DMS 273 (cell line): ENCODE measurements at regions not wholly inside any gene's neighbourhood (a gene's known extent, or its start where the extent isn't known, plus 50 kb on each side); places are given as distances from the start of the nearest gene placed in this dataset.

Source experiments
- DNase-seq: peaks from one replicate; lab custom pipeline; 2025; ENCODE audit not compliant: unreplicated experiment; lab: John Stamatoyannopoulos, UW

DNA sequence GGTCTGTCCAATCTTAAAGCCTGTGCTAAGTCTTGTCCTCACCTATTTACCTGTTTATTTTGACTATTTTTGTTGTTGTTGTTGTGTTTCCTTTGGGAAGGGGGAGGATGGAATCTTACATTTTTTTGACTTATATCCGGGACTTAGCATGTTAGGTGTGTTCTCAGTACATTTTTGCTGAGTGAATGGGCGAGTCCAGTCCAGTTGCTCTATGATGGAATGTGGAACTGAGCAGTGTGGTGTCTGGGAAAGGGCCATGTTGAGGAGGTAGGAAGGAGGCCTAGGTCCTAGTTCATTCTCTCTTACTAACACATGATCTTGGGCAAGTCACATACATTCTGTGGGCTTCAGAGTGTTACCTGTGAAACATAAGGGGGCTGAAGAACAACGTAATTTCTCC lies 80.9 kb upstream of the SLC38A2 start:
- DNase-seq: no peak

- no peak for DNase-seq
These were observed 80.2 kb upstream of the SLC38A2 start for GRCh38 chr12:46452776-46453175.

GRCh38 chr12:46452061-46452615 lies 79.6 kb upstream of the SLC38A2 start:
- DNase-seq: no peak

DNA sequence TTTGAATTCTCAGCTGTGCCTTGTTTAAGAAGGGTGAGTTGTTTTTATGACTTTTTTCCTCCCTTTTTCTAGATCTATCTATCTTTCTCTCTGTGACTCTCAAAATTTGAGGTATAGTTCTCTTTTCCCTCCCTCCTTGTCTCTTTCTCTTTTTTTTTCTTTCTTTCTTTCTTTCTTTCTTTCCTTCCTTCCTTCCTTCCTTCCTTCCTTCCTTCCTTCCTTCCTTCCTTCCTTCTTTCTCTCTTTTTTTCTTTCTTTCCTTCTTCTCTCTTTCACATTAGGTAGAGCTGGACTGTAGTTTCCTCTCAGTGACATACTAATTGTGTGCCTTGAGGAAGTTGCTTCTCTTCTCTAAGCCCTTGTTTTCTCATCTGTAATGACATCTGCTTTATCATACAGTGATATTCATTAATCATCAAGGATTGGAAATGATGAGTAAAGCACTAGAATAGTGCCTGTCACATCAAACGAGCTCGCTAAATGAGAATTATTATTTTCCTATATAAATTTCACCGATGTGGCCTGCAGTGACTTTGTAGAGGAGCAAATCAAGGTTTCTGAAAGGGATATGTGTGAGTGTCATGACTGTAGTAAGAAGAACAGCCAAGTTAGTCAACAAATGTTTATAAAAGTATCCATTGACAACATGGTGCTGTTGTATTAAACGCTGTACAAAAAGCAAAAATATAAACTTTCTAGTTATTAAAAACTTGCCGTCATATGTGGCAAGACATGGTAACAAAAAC lies 78.9 kb upstream of the SLC38A2 start:
- no peak for DNase-seq

DNA sequence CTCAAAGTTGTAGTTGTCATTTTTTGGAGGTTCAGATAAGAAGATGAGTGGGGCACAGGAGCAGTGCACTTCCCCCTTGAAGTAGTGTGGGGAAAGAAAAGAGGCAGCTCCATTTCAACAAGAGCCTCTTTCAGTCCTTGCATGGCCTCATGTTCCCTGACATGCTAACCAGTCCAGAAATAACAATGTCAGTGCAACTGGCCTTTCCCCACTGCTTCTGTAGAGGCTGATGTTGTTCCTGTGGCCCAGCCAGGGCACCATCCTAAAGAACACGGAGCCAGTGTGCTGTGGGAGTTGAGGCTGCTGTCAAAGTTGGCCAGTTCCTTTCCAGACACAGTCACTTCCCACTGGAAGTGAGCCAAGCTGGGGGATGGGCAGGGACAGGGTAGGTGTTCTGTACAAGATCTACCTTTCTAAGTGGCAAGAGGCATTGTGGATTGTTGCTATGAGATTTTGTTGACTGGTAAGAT lies 77.7 kb upstream of the SLC38A2 start:
- no peak for DNase-seq

- no peak for DNase-seq
These were observed 77.3 kb upstream of the SLC38A2 start for GRCh38 chr12:46449856-46450255.

DNA sequence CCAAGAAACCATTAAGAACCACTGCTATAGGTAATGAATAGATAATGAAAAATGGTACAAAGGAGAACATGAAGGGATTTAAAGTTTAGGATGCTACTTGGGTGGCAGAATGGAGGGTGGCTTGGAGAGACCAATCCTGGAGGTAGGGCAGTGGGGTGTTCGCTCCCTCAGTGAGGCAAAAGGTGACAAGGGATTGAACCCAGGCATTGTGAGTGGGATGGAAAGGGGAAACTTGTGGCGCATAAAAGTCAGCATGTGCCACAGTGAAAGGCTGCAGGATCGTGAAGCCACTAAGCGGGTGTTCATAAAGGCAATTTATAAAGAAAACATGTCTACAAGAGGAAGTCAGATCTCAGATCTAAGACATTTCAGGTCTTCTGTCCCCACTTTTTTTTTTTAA lies 76.7 kb upstream of the SLC38A2 start:
- no peak for DNase-seq

- DNase-seq: no peak
These were observed 74.1 kb upstream of the SLC38A2 start for GRCh38 chr12:46446645-46447044.

DNA sequence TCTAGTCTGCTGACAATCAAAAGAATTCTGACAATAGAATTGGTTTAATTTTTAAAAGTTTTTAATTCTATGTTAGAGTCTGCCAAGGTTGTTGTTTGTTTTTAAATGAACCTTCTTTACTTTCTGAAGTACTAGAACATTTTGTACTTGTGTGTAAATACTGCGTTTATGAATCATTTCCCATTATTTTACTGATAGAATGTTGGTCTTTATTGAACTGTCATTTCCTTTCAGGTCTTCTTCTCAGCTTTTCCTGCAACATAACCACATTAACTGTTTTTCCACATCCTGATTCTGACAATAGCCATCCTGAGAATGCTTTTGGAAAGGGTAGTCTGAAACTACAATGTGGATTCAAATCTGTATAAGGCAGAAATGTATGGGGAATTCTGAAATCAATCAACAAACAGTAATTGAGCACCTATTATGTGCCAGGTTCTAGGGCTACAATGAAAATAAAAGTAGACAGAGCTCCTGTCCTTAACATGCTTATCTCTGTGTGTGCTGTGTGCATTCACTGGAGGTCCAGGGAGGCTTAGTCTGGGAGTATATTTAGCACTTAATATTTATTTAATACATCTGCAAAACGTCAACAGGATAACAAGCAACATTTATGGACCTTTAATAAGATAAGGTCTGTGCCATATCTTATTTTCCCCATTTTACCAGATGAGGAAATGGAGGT lies 73.1 kb upstream of the SLC38A2 start:
- no peak for DNase-seq

DNA sequence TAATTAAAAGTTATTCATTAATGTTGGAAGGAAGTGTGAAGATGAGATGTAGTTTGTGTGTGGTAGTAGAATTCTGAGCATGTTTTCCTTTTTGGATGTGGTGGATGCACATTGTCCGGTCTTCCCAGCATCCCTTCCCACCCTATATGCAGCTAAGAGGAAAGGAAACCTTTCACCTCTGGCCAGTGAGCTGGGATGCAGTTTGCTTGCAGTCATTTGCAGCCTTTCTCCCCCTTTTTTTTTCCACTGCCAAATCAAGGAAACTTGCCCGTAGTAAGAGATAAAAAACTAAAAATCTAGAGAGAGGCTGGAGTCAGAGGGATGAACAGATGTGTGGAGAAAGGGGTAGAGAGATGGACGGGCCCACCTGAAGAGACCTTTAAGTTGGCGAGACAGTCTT lies 72.5 kb upstream of the SLC38A2 start:
- no peak for DNase-seq

- DNase-seq: no peak
These were observed 71.2 kb upstream of the SLC38A2 start for GRCh38 chr12:46443594-46444263.

- no peak for DNase-seq
These were observed 70.2 kb upstream of the SLC38A2 start for GRCh38 chr12:46442738-46443137.

GRCh38 chr12:46442239-46442638 lies 69.7 kb upstream of the SLC38A2 start:
- no peak for DNase-seq

GRCh38 chr12:46439793-46440511 lies 67.4 kb upstream of the SLC38A2 start:
- DNase-seq: no peak

DNA sequence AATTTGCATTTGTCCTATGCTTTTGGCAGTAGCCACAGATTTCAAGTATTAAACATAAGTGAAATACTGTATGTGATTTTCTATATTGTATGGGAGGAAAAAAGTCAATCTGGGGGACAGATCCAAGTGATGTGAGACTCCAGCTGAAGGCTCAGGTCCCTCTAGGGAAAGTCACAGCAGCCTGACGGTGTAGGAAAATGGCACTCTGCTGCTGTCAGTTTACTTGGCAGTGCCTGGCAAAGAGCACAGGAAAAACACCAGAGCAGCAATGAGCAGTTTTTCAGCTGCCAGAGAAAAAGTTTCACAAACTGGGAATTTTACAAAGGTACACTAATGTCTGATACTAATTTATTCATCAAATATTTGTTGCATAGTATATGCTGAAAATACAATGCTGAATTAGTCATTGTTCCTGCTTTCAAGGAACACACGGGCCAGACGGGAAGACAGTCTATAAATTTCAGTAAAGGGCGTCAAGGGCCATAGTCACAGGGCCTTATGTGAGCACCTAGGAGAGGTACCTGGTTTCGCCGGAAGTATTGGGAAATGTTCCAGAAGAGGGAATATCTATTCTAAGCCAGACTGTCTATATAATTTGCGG lies 66.2 kb upstream of the SLC38A2 start:
- DNase-seq: no peak

- DNase-seq: no peak
These were observed 65.7 kb upstream of the SLC38A2 start for GRCh38 chr12:46438256-46438655.

DNA sequence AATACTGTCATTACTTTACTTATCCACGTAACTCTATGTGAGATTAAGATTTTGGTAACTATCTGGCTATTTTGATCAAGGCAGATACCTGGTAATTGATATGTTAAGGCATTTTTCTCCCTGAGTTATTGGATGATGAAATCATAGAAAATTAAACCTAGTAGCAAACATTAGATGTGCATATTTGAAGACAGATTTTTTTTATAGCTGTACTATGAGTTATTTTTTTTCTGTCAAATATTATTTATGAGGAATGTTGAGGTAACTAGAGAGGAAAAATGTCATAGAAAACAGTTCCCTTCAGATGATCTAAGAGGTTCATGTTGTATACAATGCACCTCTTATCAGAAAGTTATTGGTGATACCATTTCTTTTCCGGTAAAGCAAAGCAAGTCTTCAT lies 64.9 kb upstream of the SLC38A2 start:
- no peak for DNase-seq

DNA sequence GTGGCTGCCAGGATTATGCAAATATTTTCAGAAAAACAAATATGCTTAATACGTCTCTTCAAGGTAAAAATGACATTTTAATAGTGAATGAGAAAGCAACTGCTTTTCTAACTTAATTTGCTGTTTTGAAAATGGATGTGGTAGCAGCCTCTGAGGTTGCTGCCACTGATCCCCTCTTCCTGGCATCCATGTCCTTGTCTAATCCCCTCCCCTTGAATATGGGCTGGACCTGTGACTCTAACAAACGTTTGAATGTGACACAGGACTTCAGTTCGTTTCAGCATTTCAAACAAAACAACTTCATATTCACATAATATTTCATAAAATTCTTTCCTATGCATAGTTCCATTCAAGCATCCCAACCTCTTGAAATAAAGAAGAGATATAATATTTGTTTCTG lies 64.2 kb upstream of the SLC38A2 start:
- no peak for DNase-seq

- DNase-seq: no peak
These were observed 63.1 kb upstream of the SLC38A2 start for GRCh38 chr12:46435625-46436024.

DNA sequence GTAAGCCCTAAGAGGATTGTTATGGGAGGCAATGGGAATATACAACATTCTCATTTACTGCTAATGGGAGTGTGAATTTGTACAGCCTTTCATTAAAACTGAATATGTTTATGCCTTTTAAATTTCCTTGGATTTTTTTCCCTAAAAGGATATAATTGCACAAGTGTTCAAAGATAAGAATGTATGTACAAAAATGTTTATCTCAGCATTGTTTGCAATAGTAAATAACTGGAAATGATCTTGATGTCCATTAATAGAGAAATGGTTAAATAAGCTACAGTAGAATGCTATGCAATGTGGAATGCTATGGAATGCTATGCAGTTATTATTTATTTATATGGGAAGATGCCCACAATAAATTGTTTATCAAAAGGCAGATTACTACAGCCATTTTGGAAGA lies 62.5 kb upstream of the SLC38A2 start:
- no peak for DNase-seq

DNA sequence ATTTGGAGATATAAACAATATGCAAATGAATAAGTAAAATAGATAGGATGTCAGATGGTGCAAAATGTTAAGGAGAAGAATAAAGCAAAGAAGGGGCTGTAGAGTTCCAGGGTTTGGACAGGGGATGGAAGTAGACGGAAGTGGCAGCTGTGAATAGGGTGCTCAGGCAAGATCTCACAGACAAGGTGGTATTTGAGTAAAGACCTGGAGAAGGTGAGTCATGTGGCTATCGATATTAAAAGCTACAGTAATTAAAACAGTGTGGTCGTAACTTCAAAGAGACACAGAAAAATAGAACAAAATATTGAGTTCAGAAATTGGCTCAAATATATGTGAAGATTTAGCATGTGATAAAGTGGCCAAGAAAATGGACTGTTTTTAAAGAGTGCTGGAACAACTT lies 61.3 kb upstream of the SLC38A2 start:
- DNase-seq: no peak
